Body of pancreas (tissue), 4 donors: ENCODE measurements at regions not wholly inside any gene's neighbourhood (a gene's known extent, or its start where the extent isn't known, plus 50 kb on each side); places are given as distances from the start of the nearest gene placed in this dataset.

Experiments
- ATAC-seq: fragments of 150-250 bp; one replicate; pipeline ENCODE4 v1.9.1; 2016
- DNase-seq, 4 donors: peaks; one replicate each; pipeline ENCODE4 v3.0.0-alpha.2; 2019
- H3K27ac ChIP-seq, 4 donors: fragments of 200-600 bp; sonication (generic); 1 replicate in 3 of 4; 2 replicates in 1 of 4; pipeline versions ENCODE4 v1.5.1 to v1.6.1; 2016 to 2019; ENCODE audit warnings: mild to moderate bottlenecking in 1 of 4, mixed read lengths in 1 of 4, moderate library complexity in 1 of 4
- H3K27me3 ChIP-seq, 2 donors: fragments of 200-600 bp; sonication (generic); one replicate each; pipeline ENCODE4 v1.6.0; 2016; ENCODE audit warnings: mild to moderate bottlenecking in 1 of 2
- H3K36me3 ChIP-seq, 2 donors: fragments of 200-600 bp; sonication (generic); replicated peaks in 1 of 2; 2 replicates each; pipeline ENCODE4 v1.5.1; 2016; ENCODE audit warnings: low read depth in 2 of 2; ENCODE audit not compliant: insufficient read depth in 1 of 2
- H3K4me1 ChIP-seq: fragments of 200-600 bp; sonication (generic); one replicate; pipeline ENCODE4 v1.6.0; 2016
- H3K4me3 ChIP-seq, 2 donors: fragments of 200-600 bp; sonication (generic); 1 replicate in 1 of 2; 2 replicates in 1 of 2; pipeline ENCODE4 v1.5.1; 2016 to 2019
- H3K9me3 ChIP-seq, 3 donors: fragments of 200-600 bp; sonication (generic); 1 replicate in 2 of 3; 2 replicates in 1 of 3; pipeline ENCODE4 v1.5.1; 2016
- CTCF ChIP-seq, 7 experiments: fragments of 450-650 bp in 4 of 7; fragments of 200-600 bp in 3 of 7; sonication (generic) in 3 of 7; IDR thresholded peaks; one replicate each; pipeline ENCODE4 v1.5.1; 2016 to 2019; ENCODE audit warnings: antibody characterized with exemption in 7 of 7
- POLR2A ChIP-seq, 3 donors: fragments of 450-650 bp; IDR thresholded peaks; one replicate each; pipeline ENCODE4 v1.6.1; 2016; ENCODE audit warnings: antibody characterized with exemption in 3 of 3, mild to moderate bottlenecking in 2 of 3
- WGBS, 2 donors: methylation state at CpG; one replicate each; pipeline ENCODE4 v1.1.5; 2017; 5-methylcytosine and 5-hydroxymethylcytosine counted together
- intact Hi-C: fragments of 100-400 bp; cut with DNase I; formaldehyde crosslinking; loops from one replicate; pipeline ENCODE4 v1.15.1; 2023

GRCh38 chr17:54425671-54426070, 475.0 kb upstream of the TOM1L1 start:
- intact Hi-C loops = no loop called here
- Histone ChIP-seq H3K9me3 (no peaks in the 10 kb centered on the region), H3K27ac (no peak overlapping the region), H3K27me3 (no peaks in the 10 kb centered on the region), H3K36me3 (no peaks in the 10 kb centered on the region), H3K4me1 (no peaks in the 10 kb centered on the region), H3K4me3 (no peak overlapping the region)
- WGBS, 2 donors = 43 to 53% methylated on average over 3 of the region's 3 CpGs
- no peak for ATAC-seq
- DNase-seq = no peak
- TF ChIP-seq POLR2A (IDR thresholded peaks at IDR 0.05) (no peak), CTCF (IDR thresholded peaks at IDR 0.05) (no peak)

- 31 to 34% methylated on average over 1 of the region's 1 CpG for WGBS, 2 donors
- H3K9me3 ChIP-seq = no peaks in the 10 kb centered on the region
- H3K27me3 ChIP-seq = no peaks in the 10 kb centered on the region
- no peak for ATAC-seq
- H3K27ac ChIP-seq = no peak overlapping the region
- no peaks in the 10 kb centered on the region for H3K36me3 ChIP-seq
- DNase-seq = no peak
- H3K4me3 ChIP-seq = no peak overlapping the region
- TF ChIP-seq CTCF (IDR thresholded peaks at IDR 0.05) = peak in 5 of 7 experiments; percentile 9 to 21 (median 11)
- TF ChIP-seq POLR2A (IDR thresholded peaks at IDR 0.05) = no peak
- intact Hi-C loops = no loop called here
- H3K4me1 ChIP-seq = no peaks in the 10 kb centered on the region
Measured at GRCh38 chr17:54426296-54426886, 474.3 kb upstream of the TOM1L1 start.

- Histone ChIP-seq H3K9me3 (no peaks in the 10 kb centered on the region), H3K4me3 (no peak overlapping the region), H3K4me1 (no peaks in the 10 kb centered on the region), H3K27me3 (no peaks in the 10 kb centered on the region), H3K27ac (no peak overlapping the region), H3K36me3 (no peaks in the 10 kb centered on the region)
- TF ChIP-seq POLR2A (IDR thresholded peaks at IDR 0.05) = no peak
- TF ChIP-seq CTCF (IDR thresholded peaks at IDR 0.05) = no peak
- intact Hi-C loops = no loop called here
- DNase-seq = no peak
- ATAC-seq = no peak
- WGBS, 2 donors = 54 to 67% methylated on average over 2 to 10 of the region's 10 CpGs
Measured at GRCh38 chr17:54435966-54436365, 464.7 kb upstream of the TOM1L1 start.

- Histone ChIP-seq H3K36me3 (no peaks in the 10 kb centered on the region), H3K27ac (no peak overlapping the region), H3K4me1 (no peaks in the 10 kb centered on the region), H3K4me3 (no peak overlapping the region), H3K9me3 (no peaks in the 10 kb centered on the region), H3K27me3 (no peaks in the 10 kb centered on the region)
- intact Hi-C loops = no loop called here
- TF ChIP-seq POLR2A (IDR thresholded peaks at IDR 0.05) (no peak), CTCF (IDR thresholded peaks at IDR 0.05) (no peak)
- ATAC-seq (no peak), DNase-seq (no peak)
- 43 to 45% methylated on average over 7 of the region's 7 CpGs for WGBS, 2 donors
Measured at GRCh38 chr17:54439816-54440215, 460.8 kb upstream of the TOM1L1 start.

- WGBS, 2 donors = 33 to 69% methylated on average over 1 of the region's 1 CpG
- Histone ChIP-seq H3K27ac (no peak overlapping the region), H3K27me3 (no peaks in the 10 kb centered on the region), H3K4me1 (no peaks in the 10 kb centered on the region), H3K4me3 (no peak overlapping the region), H3K36me3 (no peaks in the 10 kb centered on the region), H3K9me3 (no peaks in the 10 kb centered on the region)
- ATAC-seq (no peak), DNase-seq (no peak)
- intact Hi-C loops = no loop called here
- TF ChIP-seq CTCF (IDR thresholded peaks at IDR 0.05) (no peak), POLR2A (IDR thresholded peaks at IDR 0.05) (no peak)
Measured at GRCh38 chr17:54451051-54451450, 449.6 kb upstream of the TOM1L1 start.
